HG02852 (cell line): ENCODE measurements at regions not wholly inside any gene's neighbourhood (a gene's known extent, or its start where the extent isn't known, plus 50 kb on each side); places are given as distances from the start of the nearest gene placed in this dataset.

Experiments
- ATAC-seq: cut with Tn5 transposase; IDR thresholded peaks from one replicate; pipeline ENCODE4 v1.9.1; 2021; ENCODE audit warnings: mild to moderate bottlenecking, moderate library complexity; ENCODE audit not compliant: unreplicated experiment

DNA sequence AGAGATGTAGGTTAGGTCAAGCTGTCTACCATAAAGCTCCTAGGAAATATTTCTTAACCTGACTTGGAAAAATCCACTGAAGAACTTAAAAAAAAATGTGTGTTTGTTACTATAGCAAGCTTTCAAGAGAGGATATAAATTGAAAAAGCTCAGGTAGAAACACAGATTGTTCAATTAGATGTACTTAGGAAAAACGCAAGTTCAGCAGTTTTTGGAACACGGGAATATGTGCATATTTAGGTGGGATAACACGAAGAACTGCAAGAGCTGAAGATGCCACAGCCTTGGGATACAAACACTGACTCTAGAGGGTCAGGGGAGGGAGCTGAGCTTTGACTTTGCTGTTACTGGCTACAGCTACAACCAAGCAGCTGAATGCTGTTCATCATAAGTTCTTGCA lies 77.8 kb upstream of the FSHB start:
- no peak for ATAC-seq

DNA sequence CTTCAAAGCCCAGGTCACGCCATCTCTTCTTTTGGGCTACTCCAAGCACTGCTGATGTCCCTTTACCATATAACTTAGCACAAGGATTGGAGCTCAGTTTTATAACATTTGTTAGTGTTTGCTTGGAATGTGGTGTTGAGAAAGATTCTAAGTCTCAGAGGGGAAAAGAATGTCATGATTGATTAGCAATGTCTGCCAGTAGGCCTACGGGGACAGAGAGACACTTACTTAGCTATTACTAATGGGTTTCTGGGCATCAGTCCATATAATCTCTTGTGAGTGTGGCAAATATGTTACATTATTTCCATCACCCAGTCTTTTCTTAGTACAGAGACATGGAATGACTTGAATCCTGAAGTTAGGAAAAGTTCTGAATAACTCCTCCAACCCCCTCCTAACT lies 75.4 kb upstream of the FSHB start:
- ATAC-seq = no peak

DNA sequence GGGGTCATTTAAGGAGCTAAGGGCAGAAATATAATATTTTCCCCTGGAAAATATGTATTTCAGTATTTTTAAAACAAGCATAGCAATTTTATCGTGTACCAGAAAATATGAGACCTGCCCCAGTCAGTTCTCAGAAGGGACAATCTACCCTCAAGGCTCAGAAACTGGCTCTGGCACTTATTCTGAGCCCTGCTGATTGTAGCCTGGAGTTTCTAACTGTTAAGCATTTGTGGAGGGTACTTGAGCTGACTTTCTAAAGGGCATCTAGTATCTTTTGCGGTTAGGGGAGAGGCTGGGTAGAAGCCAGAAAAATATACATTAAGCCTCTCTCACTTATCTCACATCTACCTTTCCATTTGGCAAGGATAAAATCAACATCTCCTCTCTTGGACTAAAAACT lies 71.3 kb upstream of the FSHB start:
- no peak for ATAC-seq

DNA sequence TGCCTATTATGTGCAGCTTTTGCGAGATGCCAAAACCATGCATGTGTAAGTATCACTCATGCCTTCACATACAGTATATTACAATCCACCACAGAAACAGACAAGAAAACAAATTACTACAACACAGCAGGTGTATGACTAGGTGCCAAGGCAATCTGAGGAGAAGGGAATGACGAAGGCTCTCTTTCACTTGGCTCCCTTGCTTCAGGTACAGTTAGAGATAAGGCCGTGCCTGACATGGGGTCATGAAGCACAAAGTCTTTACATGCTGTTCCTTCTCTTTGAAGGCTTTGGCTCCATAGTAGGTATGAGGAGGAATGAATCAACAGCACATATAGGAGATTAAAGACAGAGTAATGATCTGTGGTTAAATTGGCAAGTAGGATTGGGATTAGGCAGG lies 65.2 kb upstream of the FSHB start:
- ATAC-seq = no peak

DNA sequence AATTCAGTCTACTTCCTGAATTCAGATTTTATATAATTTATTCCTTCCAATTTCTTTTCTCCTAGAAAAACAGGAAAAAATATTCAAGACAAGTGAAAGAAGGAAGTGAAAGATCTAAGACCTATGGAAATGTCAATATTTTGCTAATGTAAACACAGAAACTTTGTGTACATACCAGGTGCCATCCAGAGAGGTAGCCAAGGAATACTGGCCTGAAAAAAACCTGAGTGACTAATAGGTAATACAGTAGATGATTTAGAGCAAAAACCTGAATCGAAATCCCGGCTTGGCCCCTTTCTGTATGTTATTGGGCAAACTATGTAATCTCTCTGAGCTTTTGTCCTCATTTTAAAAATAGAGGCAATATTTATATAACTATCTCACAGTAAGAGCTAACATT lies 59.2 kb upstream of the FSHB start:
- ATAC-seq = no peak

DNA sequence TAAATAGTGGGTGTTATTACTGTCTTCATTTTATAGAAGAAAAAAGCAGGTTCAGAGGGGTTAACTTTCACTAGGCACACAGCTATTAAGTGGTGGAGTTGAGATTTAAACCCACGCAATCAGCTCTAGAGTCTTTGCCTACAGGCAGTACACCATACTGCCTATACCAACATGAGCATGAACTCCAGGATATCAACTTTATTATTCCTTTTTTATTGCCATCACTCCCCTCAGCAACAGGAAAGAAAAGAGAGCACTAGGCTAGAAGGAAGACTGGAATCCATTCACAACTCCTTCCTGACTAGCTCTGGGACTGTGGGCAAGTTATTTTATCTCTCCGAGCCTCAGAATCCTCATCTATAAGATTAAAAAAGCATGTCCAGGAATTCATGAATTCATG lies 58.7 kb upstream of the FSHB start:
- no peak for ATAC-seq

DNA sequence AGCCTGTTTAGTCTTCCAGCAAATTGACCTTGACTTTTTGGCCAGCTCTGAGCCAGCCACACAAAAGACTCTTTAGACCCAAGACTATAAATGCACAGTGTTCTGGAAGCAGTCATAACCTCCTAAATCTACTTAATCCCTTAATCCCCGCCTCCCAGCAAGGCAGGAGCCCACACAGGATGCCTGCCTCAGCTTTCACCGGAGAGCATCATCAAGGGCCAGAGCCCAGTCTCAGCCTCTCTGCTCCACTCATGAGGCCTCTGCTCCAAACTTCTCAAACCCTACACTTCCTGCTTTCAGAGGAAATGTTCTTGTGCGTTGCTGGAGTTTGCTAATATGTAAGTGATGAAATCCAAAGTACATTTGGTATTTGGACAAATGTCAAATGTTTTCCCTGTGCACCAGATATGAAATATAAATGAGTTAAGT lies 57.9 kb upstream of the FSHB start:
- ATAC-seq = no peak

DNA sequence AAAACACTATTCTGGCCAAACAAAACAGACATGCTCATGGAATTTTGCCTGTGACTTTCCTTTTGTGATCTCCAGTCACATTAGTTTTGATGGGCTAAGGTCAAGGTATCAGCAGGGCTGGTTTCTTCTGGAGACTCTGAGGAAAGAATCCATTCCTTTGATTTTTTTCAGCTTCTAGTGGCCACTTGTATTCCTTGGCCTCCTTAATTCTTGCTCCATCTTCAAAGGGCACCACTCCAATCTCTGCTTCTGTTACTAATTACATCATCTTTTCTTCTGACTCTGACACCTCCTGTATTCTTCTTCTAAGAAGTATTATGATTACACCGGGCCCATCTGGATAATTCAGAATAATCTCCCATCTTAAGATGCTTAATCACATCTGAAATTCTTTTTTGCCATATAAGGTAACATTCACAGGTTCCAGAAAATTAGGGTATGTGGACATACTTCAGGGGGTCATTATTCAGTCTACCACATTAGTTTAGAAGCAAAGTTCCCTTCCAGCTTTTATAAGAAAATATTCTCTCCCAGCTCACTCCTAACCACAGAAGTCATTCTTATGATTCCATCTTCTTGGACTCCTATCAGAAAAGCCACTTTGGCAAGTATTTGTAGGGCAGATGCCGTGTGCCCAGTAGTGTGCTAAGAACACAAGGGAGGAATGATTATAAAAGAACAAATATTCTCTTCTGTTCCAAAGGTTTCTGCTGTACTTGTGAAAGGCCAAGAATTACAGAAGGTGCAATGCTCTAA lies 56.4 kb upstream of the FSHB start:
- ATAC-seq = no peak
